SK-N-SH (cell line): ENCODE measurements at regions not wholly inside any gene's neighbourhood (a gene's known extent, or its start where the extent isn't known, plus 50 kb on each side); places are given as distances from the start of the nearest gene placed in this dataset.
A peak's percentile ranks its signal among the peaks of the same experiment; 100 is the strongest.

ENCODE experiments used
- CTCF ChIA-PET: fragments of 300-600, 350-600 bp; formaldehyde crosslinking; extraction: SDS; loops from one replicate; lab custom pipeline; 2021; lab: Yijun Ruan, JAX
- POLR2A ChIA-PET: fragments of 350-600 bp; sonication (Branson Sonifier 250); formaldehyde crosslinking; extraction: SDS; loops from one replicate; lab custom pipeline; 2020; ENCODE audit warnings: antibody characterized with exemption, inconsistent platforms; lab: Yijun Ruan, JAX
- DNase-seq: peaks from one replicate; pipeline ENCODE4 v3.0.0; 2012
- H2AFZ ChIP-seq: fragments of 200-600 bp; sonication (generic); 2 replicates; pipeline ENCODE4 v1.8.1; 2016; ENCODE audit warnings: antibody characterized with exemption, mild to moderate bottlenecking, low read depth
- H3F3A ChIP-seq: fragments of 200-600 bp; sonication (generic); replicated peaks from 2 replicates; pipeline ENCODE3; 2016; ENCODE audit warnings: antibody characterized with exemption, mild to moderate bottlenecking; ENCODE audit not compliant: insufficient read depth
- H3K27ac ChIP-seq, 2 experiments: fragments of 200-500 bp in 1 of 2; fragments of 200-600 bp in 1 of 2; sonication (Bioruptor generic) in 1 of 2; sonication (generic), shearing (Covaris generic) in 1 of 2; 2 replicates each; pipeline versions ENCODE4 v1.5.1 to v1.6.1; 2014 to 2016; ENCODE audit warnings: low read depth in 2 of 2, inconsistent platforms in 1 of 2, low read length in 1 of 2, mild to moderate bottlenecking in 1 of 2, mixed read lengths in 1 of 2
- H3K27me3 ChIP-seq: fragments of 200-600 bp; sonication (generic), shearing (Covaris generic); 2 replicates; pipeline ENCODE4 v1.6.1; 2016; ENCODE audit warnings: mixed run types; ENCODE audit not compliant: insufficient read depth
- H3K36me3 ChIP-seq, 2 experiments: fragments of 200-500 bp in 1 of 2; fragments of 200-600 bp in 1 of 2; sonication (Bioruptor generic) in 1 of 2; sonication (generic) in 1 of 2; replicated peaks in 1 of 2; 2 replicates each; pipeline versions ENCODE3 to v1.5.1; 2014 to 2016; ENCODE audit warnings: low read length in 1 of 2, mild to moderate bottlenecking in 1 of 2; ENCODE audit not compliant: insufficient read depth in 2 of 2, control insufficient read depth in 1 of 2
- H3K4me1 ChIP-seq, 2 experiments: fragments of 200-500 bp in 1 of 2; fragments of 200-600 bp in 1 of 2; sonication (Bioruptor generic) in 1 of 2; sonication (generic), shearing (Covaris generic) in 1 of 2; 2 replicates each; pipeline versions ENCODE4 v1.5.1 to v1.6.1; 2014 to 2016; ENCODE audit warnings: low read depth in 1 of 2, low read length in 1 of 2, mixed run types in 1 of 2; ENCODE audit not compliant: insufficient read depth in 2 of 2, control insufficient read depth in 1 of 2
- H3K4me2 ChIP-seq: fragments of 200-600 bp; sonication (generic), shearing (Covaris generic); 2 replicates; pipeline ENCODE4 v1.6.1; 2017; ENCODE audit warnings: mixed run types
- H3K4me3 ChIP-seq, 2 experiments: fragments of 200-500 bp in 1 of 2; fragments of 200-600 bp in 1 of 2; sonication (Bioruptor generic) in 1 of 2; sonication (generic), shearing (Covaris generic) in 1 of 2; 2 replicates each; pipeline versions ENCODE4 v1.5.1 to v1.8.1; 2014 to 2016; ENCODE audit warnings: low read depth in 2 of 2, inconsistent platforms in 1 of 2, low read length in 1 of 2, mild to moderate bottlenecking in 1 of 2, mixed read lengths in 1 of 2, moderate library complexity in 1 of 2
- H3K79me2 ChIP-seq: fragments of 200-600 bp; sonication (generic); 2 replicates; pipeline ENCODE4 v1.8.1; 2017; ENCODE audit warnings: mild to moderate bottlenecking; ENCODE audit not compliant: insufficient read depth
- H3K9ac ChIP-seq: fragments of 200-600 bp; sonication (generic); 2 replicates; pipeline ENCODE4 v1.6.1; 2017; ENCODE audit warnings: mixed run types
- H3K9me2 ChIP-seq: fragments of 200-600 bp; sonication (generic); 2 replicates; pipeline ENCODE4 v1.6.1; 2017; ENCODE audit warnings: mixed run types
- H3K9me3 ChIP-seq: fragments of 200-600 bp; sonication (generic); 2 replicates; pipeline ENCODE4 v1.6.1; 2017; ENCODE audit warnings: mixed run types, mild to moderate bottlenecking, moderate library complexity
- H4K20me1 ChIP-seq: fragments of 200-600 bp; sonication (generic); 2 replicates; pipeline ENCODE4 v1.6.1; 2017; ENCODE audit warnings: mild to moderate bottlenecking, mixed run types; ENCODE audit not compliant: insufficient read depth
- CHD2 ChIP-seq: fragments of 150-350 bp; IDR thresholded peaks from 2 replicates; pipeline ENCODE4 v1.6.1; 2018; ENCODE audit warnings: low read length; ENCODE audit not compliant: partially characterized antibody
- CTCF ChIP-seq: fragments of 200-600 bp; sonication (generic); IDR thresholded peaks from 2 replicates; pipeline ENCODE4 v1.6.1; 2017; ENCODE audit warnings: antibody characterized with exemption, mild to moderate bottlenecking, moderate library complexity
- ELF1 ChIP-seq: IDR thresholded peaks from 2 replicates; pipeline ENCODE4 v1.4.0; 2012
- EP300 ChIP-seq, 2 experiments: IDR thresholded peaks; 2 replicates each; pipeline versions ENCODE4 v1.4.0 to v1.6.1; 2012; ENCODE audit warnings: borderline replicate concordance in 1 of 2, low read depth in 1 of 2, low read length in 1 of 2
- FOSL2 ChIP-seq: IDR thresholded peaks from 2 replicates; pipeline ENCODE4 v1.4.0; 2012; ENCODE audit warnings: low read depth, mild to moderate bottlenecking, moderate library complexity, borderline replicate concordance
- GATA2 ChIP-seq: sonication (generic); formaldehyde crosslinking; IDR thresholded peaks from 2 replicates; pipeline ENCODE4 v1.5.0; 2020; ENCODE audit warnings: mild to moderate bottlenecking, missing genetic modification reagents
- MEF2A ChIP-seq: IDR thresholded peaks from 2 replicates; pipeline ENCODE4 v1.4.0; 2012; ENCODE audit warnings: low read depth, borderline replicate concordance
- NFIC ChIP-seq: IDR thresholded peaks from 2 replicates; pipeline ENCODE4 v1.4.0; 2012; ENCODE audit warnings: borderline replicate concordance
- RAD21 ChIP-seq: IDR thresholded peaks from 2 replicates; pipeline ENCODE4 v1.6.1; 2012; ENCODE audit warnings: mild to moderate bottlenecking, low read length
- RCOR1 ChIP-seq: fragments of 150-350 bp; IDR thresholded peaks from 2 replicates; pipeline ENCODE4 v1.6.1; 2017; ENCODE audit warnings: antibody characterized with exemption, low read length
- RFX5 ChIP-seq: IDR thresholded peaks from 2 replicates; pipeline ENCODE4 v1.6.1; 2012; ENCODE audit warnings: mild to moderate bottlenecking, improper control_type of control experiment, low read length
- RXRA ChIP-seq: IDR thresholded peaks from 2 replicates; pipeline ENCODE4 v1.4.0; 2012; ENCODE audit warnings: low read depth, mild to moderate bottlenecking, borderline replicate concordance
- TCF12 ChIP-seq: IDR thresholded peaks from 2 replicates; pipeline ENCODE4 v1.4.0; 2012
- TEAD4 ChIP-seq: IDR thresholded peaks from 2 replicates; pipeline ENCODE4 v1.4.0; 2012; ENCODE audit warnings: mild to moderate bottlenecking, borderline replicate concordance; ENCODE audit not compliant: insufficient read depth
- WGBS: methylation state at CpG from one replicate; pipeline ENCODE4 v1.1.6; 2017; ENCODE audit warnings: low lambda C conversion rate; 5-methylcytosine and 5-hydroxymethylcytosine counted together

DNA sequence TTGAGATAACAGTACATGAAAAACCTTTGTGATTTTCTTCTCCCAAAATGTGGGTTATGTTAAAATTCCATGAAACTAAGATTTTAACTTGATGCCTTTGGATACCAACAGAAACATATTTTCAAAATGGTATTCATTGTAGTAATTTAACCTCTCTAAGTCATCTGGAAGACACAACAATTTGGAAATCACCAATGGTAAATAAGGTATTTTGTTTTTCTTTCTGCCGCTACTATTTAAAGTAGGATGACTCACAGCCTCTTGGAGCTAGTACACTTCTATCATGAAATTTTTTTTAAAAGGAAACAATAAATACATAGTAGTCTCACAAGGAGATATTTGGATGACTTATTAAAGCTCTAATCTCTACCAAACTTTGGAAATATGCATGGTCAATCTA is 291.6 kb upstream of the VEPH1 start:
- Histone ChIP-seq H3K4me1 (peaks cover 0 to 4% of the 10 kb centered on the region in 2 experiments; a peak in 2 of 4 replicates), H3K9me3 (no peaks in the 10 kb centered on the region), H3K9ac (no peak overlapping the region), H4K20me1 (no peaks in the 10 kb centered on the region), H3K27ac (peak overlapping the region; percentile 14 to 34; a peak in 2 of 4 replicates), H3F3A (no peaks in the 10 kb centered on the region), H3K9me2 (no peaks in the 10 kb centered on the region), H3K79me2 (no peaks in the 10 kb centered on the region), H3K4me3 (no peak overlapping the region), H3K4me2 (no peak overlapping the region), H2AFZ (no peak overlapping the region), H3K36me3 (no peaks in the 10 kb centered on the region), H3K27me3 (no peaks in the 10 kb centered on the region)
- 28% methylated on average over 1 of the region's 1 CpG for WGBS
- no peak for DNase-seq
- ChIA-PET POLR2A (no interaction called here), CTCF (no interaction called here)
- TF ChIP-seq TCF12 (peak; percentile 39; the same call in 1 of the 2 replicates), FOSL2 (peak; percentile 42; the same call in 1 of the 2 replicates), TEAD4 (0 out of 2 replicates have a peak, but pooled peaks have one; percentile 10), ELF1 (no peak), MEF2A (peak; percentile 64; the same call in 1 of the 2 replicates)

DNA sequence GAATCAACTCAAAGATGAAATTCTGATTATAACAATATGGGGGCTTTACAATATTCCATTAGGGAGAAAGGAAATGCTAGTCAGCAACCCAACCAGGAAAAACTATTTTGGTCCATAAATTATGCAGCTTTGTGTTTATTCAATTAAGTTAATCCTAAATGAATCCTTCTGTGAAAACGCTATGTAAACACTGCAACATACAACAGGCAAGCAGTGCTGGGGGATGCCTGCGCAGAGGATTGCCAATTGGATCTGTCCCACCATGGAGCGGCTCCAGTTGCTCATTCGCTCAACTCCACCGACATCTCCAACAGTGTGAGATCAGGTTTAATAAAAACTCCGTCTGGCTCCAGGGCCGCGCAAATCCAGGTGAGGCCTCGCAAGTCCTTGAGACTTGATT is 290.5 kb upstream of the VEPH1 start:
- Histone ChIP-seq H3K27me3 (no peaks in the 10 kb centered on the region), H3K9me3 (no peaks in the 10 kb centered on the region), H3K4me3 (no peak overlapping the region)
- TF ChIP-seq RCOR1 (peak; percentile 43; the same call in 1 of the 2 replicates), EP300 (IDR thresholded peaks at IDR 0.05; ENCODE audit: borderline replicate concordance in 1 of 2, low read depth in 1 of 2, low read length in 1 of 2) (peak in 1 of 2 experiments; percentile 53; a peak in 2 of 4 replicates), GATA2 (CRISPR knock-in tag) (no peak), RFX5 (no peak), CHD2 (no peak), FOSL2 (no peak), RAD21 (0 out of 2 replicates have a peak, but pooled peaks have one; percentile 9)
- TF ChIP-seq, all 33 proteins: peak for 3
- 92% methylated on average over 9 of the region's 9 CpGs for WGBS
- no peaks in the 10 kb centered on the region for H3K79me2 ChIP-seq
- no peaks in the 10 kb centered on the region for H3K36me3 ChIP-seq
- no peaks in the 10 kb centered on the region for H4K20me1 ChIP-seq
- H3K4me1 ChIP-seq = peaks cover 0 to 6% of the 10 kb centered on the region in 2 experiments; a peak in 2 of 4 replicates
- H2AFZ ChIP-seq = no peak overlapping the region
- H3K4me2 ChIP-seq = no peak overlapping the region
- H3F3A ChIP-seq = no peaks in the 10 kb centered on the region
- peak overlapping the region in 1 of 2 experiments; percentile 22; a peak in 1 of 4 replicates for H3K27ac ChIP-seq
- H3K9ac ChIP-seq = no peak overlapping the region
- CTCF ChIA-PET = no interaction called here
- no peaks in the 10 kb centered on the region for H3K9me2 ChIP-seq
- POLR2A ChIA-PET = no interaction called here
- DNase-seq = peak; percentile 14

GRCh38 chr3:157789162-157789561 is 285.9 kb upstream of the VEPH1 start:
- TF ChIP-seq NFIC (no peak), TEAD4 (no peak), RXRA (no peak), MEF2A (no peak), RAD21 (no peak), CTCF (no peak), RCOR1 (no peak)
- TF ChIP-seq, all 33 proteins: peak for 0
- Histone ChIP-seq H3K9ac (no peak overlapping the region), H3K27ac (no peak overlapping the region), H2AFZ (no peak overlapping the region), H3K27me3 (no peaks in the 10 kb centered on the region), H3K4me2 (no peak overlapping the region), H3K9me2 (no peaks in the 10 kb centered on the region), H3F3A (peaks cover 27% of the 10 kb centered on the region), H3K79me2 (no peaks in the 10 kb centered on the region), H3K4me1 (peaks cover 26 to 40% of the 10 kb centered on the region in 2 experiments), H3K36me3 (no peaks in the 10 kb centered on the region), H4K20me1 (no peaks in the 10 kb centered on the region), H3K9me3 (no peaks in the 10 kb centered on the region), H3K4me3 (no peak overlapping the region)
- POLR2A ChIA-PET = interaction anchor here (0.5 kb wide), 1 partner anchor 365 kb away, joined by 5 read pairs; no protein-coding TSS in a partner anchor
- WGBS = 57% methylated on average over 1 of the region's 1 CpG
- CTCF ChIA-PET = interaction anchor here (0.7 to 1.1 kb wide), 2 partner anchors 23 to 39 kb away, joined by 3 read pairs; no protein-coding TSS in a partner anchor
- no peak for DNase-seq
